ENCODE measurements at regions not wholly inside any gene's neighbourhood (a gene's known extent, or its start where the extent isn't known, plus 50 kb on each side); places are given as distances from the start of the nearest gene placed in this dataset.

- DNase-seq (no peak), ATAC-seq (no peak)
- Histone ChIP-seq H3K36me3 (ENCODE audit: low read depth) (no peaks in the 10 kb centered on the region), H3K4me3 (no peak overlapping the region), H3K9me3 (peaks cover 3% of the 10 kb centered on the region), H3K4me1 (ENCODE audit: low read depth) (no peaks in the 10 kb centered on the region)
- TF ChIP-seq CTCF (IDR thresholded peaks at IDR 0.05) = no peak
- intact Hi-C loops (cut with DNase I, micrococcal nuclease) = no loop called here
Observed at GRCh38 chr14:84708865-84709264, 821.1 kb upstream of the FLRT2 start.

- no peak for TF ChIP-seq CTCF (IDR thresholded peaks at IDR 0.05)
- Histone ChIP-seq H3K9me3 (peaks cover 17% of the 10 kb centered on the region), H3K36me3 (ENCODE audit: low read depth) (no peaks in the 10 kb centered on the region), H3K4me3 (no peak overlapping the region), H3K4me1 (ENCODE audit: low read depth) (no peaks in the 10 kb centered on the region)
- intact Hi-C loops (cut with DNase I, micrococcal nuclease) = no loop called here
- DNase-seq (no peak), ATAC-seq (no peak)
Observed at GRCh38 chr14:84726471-84726870, 803.5 kb upstream of the FLRT2 start.

GRCh38 chr14:84749191-84749955, 780.6 kb upstream of the FLRT2 start:
- Histone ChIP-seq H3K4me3 (no peak overlapping the region), H3K4me1 (ENCODE audit: low read depth) (no peaks in the 10 kb centered on the region), H3K9me3 (peaks cover 23% of the 10 kb centered on the region), H3K36me3 (ENCODE audit: low read depth) (no peaks in the 10 kb centered on the region)
- intact Hi-C loops (cut with DNase I, micrococcal nuclease) = no loop called here
- no peak for ATAC-seq
- DNase-seq = no peak
- no peak for TF ChIP-seq CTCF (IDR thresholded peaks at IDR 0.05)

GRCh38 chr14:84750284-84750683, 779.7 kb upstream of the FLRT2 start:
- H3K9me3 ChIP-seq = peaks cover 28% of the 10 kb centered on the region
- H3K4me3 ChIP-seq = no peak overlapping the region
- TF ChIP-seq CTCF (IDR thresholded peaks at IDR 0.05) = no peak
- DNase-seq (no peak), ATAC-seq (no peak)
- no peaks in the 10 kb centered on the region for H3K36me3 ChIP-seq (ENCODE audit: low read depth)
- intact Hi-C loops (cut with DNase I, micrococcal nuclease) = no loop called here
- H3K4me1 ChIP-seq (ENCODE audit: low read depth) = no peaks in the 10 kb centered on the region

- no peak for DNase-seq
- TF ChIP-seq CTCF (IDR thresholded peaks at IDR 0.05) = no peak
- peaks cover 28% of the 10 kb centered on the region for H3K9me3 ChIP-seq
- no peak overlapping the region for H3K4me3 ChIP-seq
- no peak for ATAC-seq
- H3K4me1 ChIP-seq (ENCODE audit: low read depth) = no peaks in the 10 kb centered on the region
- intact Hi-C loops (cut with DNase I, micrococcal nuclease) = no loop called here
- H3K36me3 ChIP-seq (ENCODE audit: low read depth) = no peaks in the 10 kb centered on the region
Observed at GRCh38 chr14:84750763-84751554, 779.0 kb upstream of the FLRT2 start.

Measured in mucosa of descending colon (tissue), 3 donors.